Adrenal gland (tissue), 5 donors: ENCODE measurements at regions not wholly inside any gene's neighbourhood (a gene's known extent, or its start where the extent isn't known, plus 50 kb on each side); places are given as distances from the start of the nearest gene placed in this dataset.

Source experiments
- CTCF ChIP-seq, 6 experiments: fragments of 450-650 bp in 4 of 6; fragments of 200-600 bp in 2 of 6; sonication (generic) in 1 of 6; IDR thresholded peaks; 1 replicate in 5 of 6; 2 replicates in 1 of 6; pipeline versions ENCODE4 v1.5.1 to v1.8.0; 2016 to 2021; ENCODE audit warnings: antibody characterized with exemption in 6 of 6, mild to moderate bottlenecking in 2 of 6, moderate library complexity in 1 of 6
- POLR2A ChIP-seq, 2 donors: fragments of 450-650 bp; IDR thresholded peaks; one replicate each; pipeline ENCODE4 v1.6.1; 2017; ENCODE audit warnings: antibody characterized with exemption in 2 of 2, mild to moderate bottlenecking in 2 of 2, moderate library complexity in 1 of 2
- donor health status: DM: no; HTN: no; CAD: no.

GRCh38 chr10:128526791-128527375 is 400.7 kb upstream of the MKI67 start:
- no peak for TF ChIP-seq CTCF (IDR thresholded peaks at IDR 0.05)
- TF ChIP-seq POLR2A (IDR thresholded peaks at IDR 0.05), result no peak
